GM12878 (cell line): ENCODE measurements at regions not wholly inside any gene's neighbourhood (a gene's known extent, or its start where the extent isn't known, plus 50 kb on each side); places are given as distances from the start of the nearest gene placed in this dataset.
A peak's percentile ranks its signal among the peaks of the same experiment; 100 is the strongest.
"Not testable (repeated sequence)": the region's sequence is repeated elsewhere in the genome, so short reads cannot be mapped to it uniquely, and the experiment has no call there.

Experiments used
- ATAC-seq: fragments of 200-7000 bp; cut with Tn5 transposase; 3 replicates; pipeline ENCODE4 v1.9.1; 2020; ENCODE audit warnings: mild to moderate bottlenecking, moderate library complexity
- BruUV-seq: library from RNA; stranded (reverse); fragments of 400-500 nt; replicated peaks from 2 replicates; lab custom pipeline; 2021; lab: Mats Ljungman, UMichigan
- CTCF ChIA-PET: fragments of 300-600 bp; sonication (Branson Sonifier 250); formaldehyde crosslinking; extraction: SDS; loops from one replicate; lab custom pipeline; 2021; ENCODE audit warnings: inconsistent platforms; lab: Yijun Ruan, JAX
- POLR2A ChIA-PET: fragments of 350-600 bp; formaldehyde crosslinking; extraction: SDS; loops from one replicate; lab custom pipeline; 2021; ENCODE audit warnings: inconsistent platforms; lab: Charles Lee
- RAD21 ChIA-PET: fragments of 300-600 bp; sonication (Branson Sonifier 250); formaldehyde crosslinking; loops from one replicate; lab custom pipeline; 2023; ENCODE audit warnings: antibody characterized with exemption; ENCODE audit not compliant: unreplicated experiment; lab: Charles Lee
- SMC1A ChIA-PET: fragments of 300-600 bp; sonication (Branson Sonifier 250); formaldehyde crosslinking; loops from one replicate; lab custom pipeline; 2023; ENCODE audit not compliant: unreplicated experiment, uncharacterized antibody; lab: Charles Lee
- DNase-seq: peaks from one replicate; pipeline ENCODE4 v3.0.0-alpha.2; 2011; ENCODE audit warnings: low read depth, low spot score
- FAIRE-seq: peaks from 3 replicates; lab custom pipeline; 2011; peaks lifted over from hg19 to GRCh38; lab: Jason Lieb, UNC
- H2AFZ ChIP-seq: 2 replicates; pipeline ENCODE4 v1.6.0; 2011; ENCODE audit warnings: low read depth, low read length, control low read depth; ENCODE audit not compliant: control insufficient read depth
- H3K27ac ChIP-seq: 2 replicates; pipeline ENCODE4 v1.5.1; 2011; ENCODE audit warnings: control low read depth; ENCODE audit not compliant: control insufficient read depth, insufficient read depth
- H3K27me3 ChIP-seq, 2 experiments: replicated peaks in 1 of 2; 2 replicates each; pipeline versions ENCODE4 v1.6.0 to v1.6.1; 2011; ENCODE audit warnings: low read length in 1 of 2; ENCODE audit not compliant: control insufficient read depth in 2 of 2, insufficient read depth in 2 of 2
- H3K36me3 ChIP-seq, 2 experiments: 2 replicates each; pipeline ENCODE4 v1.5.1; 2011; ENCODE audit warnings: low read length in 1 of 2; ENCODE audit not compliant: control insufficient read depth in 2 of 2, insufficient read depth in 2 of 2
- H3K4me1 ChIP-seq: 2 replicates; pipeline ENCODE4 v1.6.1; 2011; ENCODE audit warnings: mild to moderate bottlenecking, low read length, moderate library complexity, mixed read lengths; ENCODE audit not compliant: control insufficient read depth, insufficient read depth
- H3K4me2 ChIP-seq: 2 replicates; pipeline ENCODE4 v1.6.0; 2011; ENCODE audit warnings: control low read depth; ENCODE audit not compliant: control insufficient read depth, insufficient read depth
- H3K4me3 ChIP-seq: fragments of 200-600 bp; sonication (generic); 2 replicates; pipeline ENCODE4 v1.5.1; 2016
- H3K79me2 ChIP-seq: 2 replicates; pipeline ENCODE4 v1.6.0; 2011; ENCODE audit warnings: low read length; ENCODE audit not compliant: control insufficient read depth, insufficient read depth
- H3K9ac ChIP-seq: 2 replicates; pipeline ENCODE4 v1.8.0; 2011; ENCODE audit warnings: low read length, control low read depth, mixed read lengths; ENCODE audit not compliant: control insufficient read depth, insufficient read depth
- H3K9me3 ChIP-seq: replicated peaks from 3 replicates; pipeline ENCODE4 v1.5.1; 2011; ENCODE audit warnings: mild to moderate bottlenecking, low read length; ENCODE audit not compliant: control insufficient read depth, insufficient read depth
- H4K20me1 ChIP-seq: 2 replicates; pipeline ENCODE4 v1.6.0; 2011; ENCODE audit not compliant: control insufficient read depth, insufficient read depth
- CBX5 ChIP-seq: sonication (generic); IDR thresholded peaks from 2 replicates; pipeline ENCODE4 v1.6.1; 2016; ENCODE audit warnings: low read depth, moderate library complexity, mild to moderate bottlenecking, inconsistent platforms
- CUX1 ChIP-seq: IDR thresholded peaks from 2 replicates; pipeline ENCODE4 v1.6.1; 2012; ENCODE audit warnings: improper control_type of control experiment, low read depth, low read length; ENCODE audit not compliant: insufficient replicate concordance
- ELK1 ChIP-seq: IDR thresholded peaks from 2 replicates; pipeline ENCODE4 v1.6.1; 2012; ENCODE audit warnings: low read depth, low read length, improper control_type of control experiment
- MYB ChIP-seq: fragments of 150-350 bp; IDR thresholded peaks from 2 replicates; pipeline ENCODE4 v1.6.1; 2014; ENCODE audit warnings: mild to moderate bottlenecking, low read depth, low read length, borderline replicate concordance
- NFYA ChIP-seq: IDR thresholded peaks from 2 replicates; pipeline ENCODE4 v1.6.1; 2011; ENCODE audit warnings: low read depth, mild to moderate bottlenecking, low read length, improper control_type of control experiment, borderline replicate concordance
- PAX8 ChIP-seq: fragments of 450-650 bp; IDR thresholded peaks from 2 replicates; pipeline ENCODE4 v1.6.1; 2017; ENCODE audit warnings: mild to moderate bottlenecking, moderate library complexity
- USF1 ChIP-seq: IDR thresholded peaks from 2 replicates; pipeline ENCODE4 v1.6.1; 2011; ENCODE audit warnings: borderline replicate concordance, low read depth, mild to moderate bottlenecking, moderate library complexity, mixed read lengths, low read length; ENCODE audit not compliant: insufficient read depth; ENCODE audit errors: extremely low read length
- WGBS: methylation state at CpG from one replicate; pipeline ENCODE4 v1.1.6; 2016; ENCODE audit warnings: low lambda C conversion rate; ENCODE audit not compliant: insufficient replicate concordance, insufficient coverage; ENCODE audit errors: missing lambda C conversion rate; 5-methylcytosine and 5-hydroxymethylcytosine counted together
- in situ Hi-C: fragments of 300-500 bp; cut with MboI; formaldehyde crosslinking; loops from 9 replicates; pipeline ENCODE4 v1.14.3; 2018; ENCODE audit warnings: mixed read lengths
- intact Hi-C: fragments of 100-400 bp; cut with micrococcal nuclease; formaldehyde crosslinking; loops from one replicate; pipeline ENCODE4 v1.14.2; 2022; ENCODE audit not compliant: unreplicated experiment

GRCh38 chr3:10733297-10733696, 82.7 kb upstream of the SLC6A11 start:
- no peak overlapping the region for H3K9ac ChIP-seq
- DNase-seq (no peak), FAIRE-seq (no peak), ATAC-seq (no peak)
- H3K9me3 ChIP-seq: peaks cover 2% of the 10 kb centered on the region
- SMC1A ChIA-PET: no interaction called here
- no peak overlapping the region for H2AFZ ChIP-seq
- in situ Hi-C loops (no loop called here), intact Hi-C loops (no loop called here)
- RAD21 ChIA-PET: no interaction called here
- H3K4me2 ChIP-seq: no peak overlapping the region
- H3K79me2 ChIP-seq: no peaks in the 10 kb centered on the region
- no TSS peak for BruUV-seq
- 0 out of 2 replicates have a peak, but pooled peaks have one; percentile 54 for TF ChIP-seq CBX5
- TF ChIP-seq PAX8: no peak
- TF ChIP-seq NFYA: no peak
- no peak for TF ChIP-seq USF1
- no peak for TF ChIP-seq CUX1
- TF ChIP-seq ELK1: no peak
- no peak for TF ChIP-seq MYB
- no peaks in the 10 kb centered on the region for H3K36me3 ChIP-seq
- POLR2A ChIA-PET: no interaction called here
- no peak overlapping the region for H3K4me3 ChIP-seq
- no peaks in the 10 kb centered on the region for H3K27me3 ChIP-seq
- no peak overlapping the region for H3K27ac ChIP-seq
- H4K20me1 ChIP-seq: no peaks in the 10 kb centered on the region
- no peaks in the 10 kb centered on the region for H3K4me1 ChIP-seq
- CTCF ChIA-PET: no interaction called here

- CTCF ChIA-PET: interaction anchor here (5.4 kb wide), 1 partner anchor 392 kb away, joined by 34 read pairs; no protein-coding TSS in a partner anchor
- H3K27me3 ChIP-seq, ATAC-seq, POLR2A ChIA-PET, H2AFZ ChIP-seq, H3K9me3 ChIP-seq, H3K4me2 ChIP-seq, DNase-seq, SMC1A ChIA-PET, H3K4me1 ChIP-seq, H3K27ac ChIP-seq, H3K4me3 ChIP-seq, RAD21 ChIA-PET, intact Hi-C loops, H3K36me3 ChIP-seq, FAIRE-seq, H3K9ac ChIP-seq, in situ Hi-C loops, H3K79me2 ChIP-seq, H4K20me1 ChIP-seq, BruUV-seq: not testable (repeated sequence)
- 46% methylated on average over 3 of the region's 3 CpGs for WGBS
These were observed 79.6 kb upstream of the SLC6A11 start for GRCh38 chr3:10736444-10736843.
